Thymus (tissue), 11 donors: ENCODE measurements at regions not wholly inside any gene's neighbourhood (a gene's known extent, or its start where the extent isn't known, plus 50 kb on each side); places are given as distances from the start of the nearest gene placed in this dataset.

Experiments used
- DNase-seq, 9 donors: peaks; one replicate each; pipeline ENCODE4 v3.0.0-alpha.2; 2013; ENCODE audit warnings: low spot score in 9 of 9, low read depth in 6 of 9, missing footprints in 1 of 9
- H3K27ac ChIP-seq, 2 donors: one replicate each; pipeline ENCODE4 v1.5.1; 2013; ENCODE audit warnings: control low read depth in 1 of 2, low read depth in 1 of 2, low read length in 1 of 2, mild to moderate bottlenecking in 1 of 2, moderate library complexity in 1 of 2
- H3K27me3 ChIP-seq, 2 donors: one replicate each; pipeline ENCODE4 v1.5.1; 2013; ENCODE audit warnings: low read length in 1 of 2; ENCODE audit not compliant: control insufficient read depth in 2 of 2, insufficient read depth in 1 of 2
- H3K36me3 ChIP-seq, 2 donors: one replicate each; pipeline ENCODE4 v1.5.1; 2013; ENCODE audit warnings: low read length in 1 of 2, mild to moderate bottlenecking in 1 of 2, moderate library complexity in 1 of 2; ENCODE audit not compliant: control insufficient read depth in 2 of 2, insufficient read depth in 2 of 2
- H3K4me1 ChIP-seq, 2 donors: one replicate each; pipeline ENCODE4 v1.5.1; 2013; ENCODE audit warnings: low read length in 2 of 2; ENCODE audit not compliant: control insufficient read depth in 2 of 2, insufficient read depth in 2 of 2
- H3K4me3 ChIP-seq, 2 donors: one replicate each; pipeline ENCODE4 v1.5.1; 2013; ENCODE audit warnings: low read length in 2 of 2, control low read depth in 1 of 2, mild to moderate bottlenecking in 1 of 2
- H3K9me3 ChIP-seq, 2 donors: one replicate each; pipeline ENCODE4 v1.5.1; 2013; ENCODE audit warnings: low read length in 1 of 2, mild to moderate bottlenecking in 1 of 2; ENCODE audit not compliant: control insufficient read depth in 2 of 2, insufficient read depth in 1 of 2
- WGBS: extraction: QIAGEN DNeasy Blood & Tissue Kit; methylation state at CpG from one replicate; pipeline ENCODE4 v1.1.7; 2013; 5-methylcytosine and 5-hydroxymethylcytosine counted together
- donor health status: healthy.

DNA sequence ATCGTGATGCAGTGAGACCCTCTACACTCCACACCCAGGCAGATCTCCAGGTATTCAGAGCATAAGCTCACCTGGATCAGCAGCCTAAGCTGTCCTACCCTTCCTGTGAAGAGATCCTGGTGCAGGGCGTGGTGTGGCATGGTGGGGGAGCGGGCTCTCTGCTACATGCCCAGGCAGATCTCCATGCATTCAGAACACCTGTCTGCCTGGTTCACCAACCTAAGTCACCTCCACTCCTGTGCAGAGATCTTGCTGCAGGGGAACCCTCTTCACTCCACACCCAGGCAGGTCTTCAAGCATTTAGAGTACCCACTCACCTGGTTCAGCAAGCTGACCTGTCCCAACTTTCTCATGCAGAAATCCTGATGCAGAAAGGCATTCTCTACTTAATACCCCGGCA is 394.4 kb upstream of the SEMA3A start:
- H3K9me3 ChIP-seq, result no peaks in the 10 kb centered on the region
- H3K36me3 ChIP-seq, result no peaks in the 10 kb centered on the region
- no peak for DNase-seq
- no peaks in the 10 kb centered on the region for H3K4me1 ChIP-seq
- H3K27me3 ChIP-seq, result no peaks in the 10 kb centered on the region
- no peak overlapping the region for H3K4me3 ChIP-seq
- 93% methylated on average over 4 of the region's 4 CpGs for WGBS
- no peak overlapping the region for H3K27ac ChIP-seq

DNA sequence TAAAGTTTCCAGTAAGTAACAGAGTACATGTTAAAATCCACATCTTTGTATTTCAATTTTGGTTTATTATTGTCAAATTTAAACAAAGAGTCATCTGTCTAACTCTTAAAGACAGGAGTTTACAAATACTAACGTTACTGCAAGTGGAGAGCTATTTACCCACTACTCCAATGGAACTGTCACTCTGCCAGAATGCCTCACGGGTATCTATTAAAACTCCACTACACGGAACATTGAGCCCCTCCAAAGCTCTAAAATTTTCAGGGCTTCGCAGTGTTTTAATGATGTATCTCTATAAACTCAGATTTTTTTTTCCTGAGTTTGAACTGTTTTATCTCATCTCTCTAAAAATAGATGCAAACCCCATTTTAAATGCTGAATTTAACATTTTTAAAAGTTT is 388.7 kb upstream of the SEMA3A start:
- H3K27ac ChIP-seq, result no peak overlapping the region
- H3K36me3 ChIP-seq, result no peaks in the 10 kb centered on the region
- H3K27me3 ChIP-seq, result no peaks in the 10 kb centered on the region
- 92% methylated on average over 4 of the region's 4 CpGs for WGBS
- H3K4me3 ChIP-seq, result no peak overlapping the region
- DNase-seq, result no peak
- no peaks in the 10 kb centered on the region for H3K4me1 ChIP-seq
- H3K9me3 ChIP-seq, result no peaks in the 10 kb centered on the region

DNA sequence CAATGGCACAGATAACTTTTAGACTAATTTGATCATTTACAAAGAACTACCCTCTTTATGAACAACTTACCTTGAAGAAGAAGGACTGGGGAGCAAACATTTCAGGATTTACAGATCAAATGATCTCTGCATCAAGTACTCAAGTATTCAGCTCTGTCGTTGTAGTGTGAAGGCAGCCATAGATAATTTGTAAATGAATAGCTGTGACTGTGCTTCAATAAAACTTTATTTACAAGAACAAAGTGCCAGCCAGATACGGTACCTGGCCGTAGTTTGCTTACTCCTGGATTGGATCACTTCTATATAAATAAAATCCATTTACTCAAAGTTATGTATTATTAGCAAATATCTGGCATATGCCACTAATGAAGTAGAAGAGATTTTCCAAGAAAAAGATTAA is 388.2 kb upstream of the SEMA3A start:
- Histone ChIP-seq H3K4me1 (no peaks in the 10 kb centered on the region), H3K36me3 (no peaks in the 10 kb centered on the region), H3K4me3 (no peak overlapping the region), H3K9me3 (no peaks in the 10 kb centered on the region), H3K27me3 (no peaks in the 10 kb centered on the region), H3K27ac (no peak overlapping the region)
- DNase-seq, result no peak
- WGBS, result 93% methylated on average over 3 of the region's 3 CpGs

DNA sequence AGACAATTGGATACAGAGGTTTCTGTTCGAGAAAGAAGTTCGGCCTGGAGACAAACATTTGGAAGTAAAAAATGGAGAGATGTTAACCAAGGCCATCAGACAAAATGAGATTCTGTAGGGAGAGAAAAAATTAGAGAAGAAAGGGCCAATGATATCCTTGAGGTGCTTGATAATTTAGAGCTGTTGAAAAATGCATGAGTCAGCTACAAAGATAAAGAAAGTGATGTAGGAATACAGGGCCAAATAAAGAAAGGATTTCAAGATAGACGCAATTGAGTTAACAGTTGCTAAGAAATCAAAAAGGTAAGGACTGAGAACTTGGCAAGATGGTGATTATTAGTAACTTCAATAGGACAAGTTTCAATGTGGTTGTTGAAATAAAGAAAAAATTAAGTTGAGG is 384.2 kb upstream of the SEMA3A start:
- Histone ChIP-seq H3K4me3 (no peak overlapping the region), H3K4me1 (no peaks in the 10 kb centered on the region), H3K9me3 (no peaks in the 10 kb centered on the region), H3K36me3 (no peaks in the 10 kb centered on the region), H3K27me3 (no peaks in the 10 kb centered on the region), H3K27ac (no peak overlapping the region)
- DNase-seq, result no peak
- 99% methylated on average over 3 of the region's 3 CpGs for WGBS

DNA sequence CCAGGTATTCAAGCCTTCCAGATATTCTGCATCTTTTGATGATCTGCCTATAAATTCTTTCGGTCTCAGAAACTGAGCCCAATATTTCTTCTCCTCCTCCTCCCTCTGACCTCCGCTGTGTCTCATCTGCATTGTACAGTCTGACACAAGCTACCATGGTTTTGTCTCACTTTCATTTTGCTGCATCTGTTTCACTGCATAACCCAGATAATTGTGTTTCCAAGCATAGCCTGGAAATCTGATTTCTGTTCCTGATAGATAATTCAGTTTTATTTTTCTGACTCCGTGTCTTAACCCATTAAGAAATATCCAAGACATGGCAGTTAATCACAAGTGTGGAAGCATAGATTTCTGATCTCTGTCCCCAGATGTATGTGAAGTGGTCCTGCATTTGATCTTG is 374.2 kb upstream of the SEMA3A start:
- 92% methylated on average over 3 of the region's 3 CpGs for WGBS
- H3K9me3 ChIP-seq, result no peaks in the 10 kb centered on the region
- DNase-seq, result no peak
- no peaks in the 10 kb centered on the region for H3K27me3 ChIP-seq
- H3K27ac ChIP-seq, result no peak overlapping the region
- no peaks in the 10 kb centered on the region for H3K4me1 ChIP-seq
- no peak overlapping the region for H3K4me3 ChIP-seq
- H3K36me3 ChIP-seq, result no peaks in the 10 kb centered on the region

DNA sequence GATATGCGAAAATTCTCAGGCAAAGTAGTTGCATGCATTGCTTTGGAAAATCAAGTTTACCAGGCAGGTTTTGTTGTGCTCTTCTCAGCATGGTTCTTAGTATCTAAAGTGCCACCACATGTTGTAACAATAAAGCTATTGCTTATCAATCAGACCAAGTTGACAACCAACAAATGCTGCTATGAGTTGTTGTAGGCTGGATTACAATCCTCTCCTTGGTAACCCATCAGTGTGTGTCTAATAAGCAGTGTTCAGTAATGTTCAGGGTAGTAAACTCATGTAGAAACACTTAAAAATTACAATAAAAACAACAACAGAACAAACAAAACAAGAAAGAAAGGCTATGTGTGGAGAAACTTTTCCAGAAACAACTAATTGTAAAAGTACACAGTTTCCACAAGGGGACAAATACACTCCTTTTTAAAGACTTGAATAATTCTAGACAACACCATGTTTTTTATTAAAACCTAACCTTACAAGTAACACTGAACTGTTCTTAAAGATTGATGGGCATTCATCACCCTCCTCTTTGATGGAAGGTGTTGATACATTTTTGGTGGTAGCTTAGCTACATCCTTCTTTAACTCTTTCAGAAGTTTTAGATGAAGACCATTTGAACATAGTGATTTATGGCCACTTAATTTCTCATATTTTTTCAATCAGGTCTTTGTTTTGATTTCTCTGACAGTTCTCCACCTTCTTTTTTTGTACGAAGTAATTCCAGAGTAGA is 370.9 kb upstream of the SEMA3A start:
- Histone ChIP-seq H3K4me3 (no peak overlapping the region), H3K9me3 (no peaks in the 10 kb centered on the region), H3K27ac (no peak overlapping the region), H3K4me1 (no peaks in the 10 kb centered on the region), H3K36me3 (no peaks in the 10 kb centered on the region), H3K27me3 (no peaks in the 10 kb centered on the region)
- DNase-seq, result no peak
- WGBS, result 95% methylated on average over 2 of the region's 2 CpGs

DNA sequence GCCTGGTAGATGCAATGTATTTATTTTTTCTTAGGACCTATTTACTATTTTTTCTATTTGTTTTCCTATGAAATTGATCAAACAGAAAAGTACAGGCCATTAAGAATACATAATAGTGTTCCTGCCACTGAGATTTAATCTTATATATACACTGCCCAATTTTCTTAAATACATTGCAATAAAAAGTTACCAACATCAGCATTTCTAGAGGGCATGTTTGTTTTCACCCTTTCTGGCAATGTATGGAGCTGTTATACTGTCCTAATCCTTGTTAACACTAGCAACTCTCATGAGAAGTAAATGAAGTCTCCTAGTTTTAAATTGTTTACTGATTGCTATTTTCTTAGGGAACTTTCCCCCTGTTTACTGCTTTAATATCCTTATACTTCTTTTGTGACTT is 359.1 kb upstream of the SEMA3A start:
- Histone ChIP-seq H3K27me3 (no peaks in the 10 kb centered on the region), H3K4me1 (no peaks in the 10 kb centered on the region), H3K36me3 (no peaks in the 10 kb centered on the region), H3K27ac (no peak overlapping the region), H3K4me3 (no peak overlapping the region), H3K9me3 (no peaks in the 10 kb centered on the region)
- DNase-seq, result no peak

DNA sequence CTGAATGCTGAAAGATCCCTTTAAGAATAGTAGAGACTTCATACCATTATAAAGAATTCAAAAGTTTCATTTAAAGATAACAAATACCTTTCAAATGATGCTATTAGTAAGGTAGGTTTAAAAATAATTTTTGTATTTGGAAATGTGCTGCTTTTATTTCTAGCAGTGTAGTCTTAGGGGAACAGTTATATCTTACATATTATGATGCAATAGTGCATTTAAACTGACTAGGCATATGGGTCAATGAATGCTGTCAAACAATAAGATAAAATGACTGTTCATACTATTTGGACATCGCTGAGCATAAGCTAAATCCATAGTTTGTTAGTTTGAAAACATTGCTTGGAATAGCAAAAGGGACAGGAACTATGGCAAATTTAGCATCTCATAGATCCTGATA is 354.8 kb upstream of the SEMA3A start:
- no peaks in the 10 kb centered on the region for H3K36me3 ChIP-seq
- H3K9me3 ChIP-seq, result no peaks in the 10 kb centered on the region
- no peak overlapping the region for H3K27ac ChIP-seq
- no peaks in the 10 kb centered on the region for H3K4me1 ChIP-seq
- no peak overlapping the region for H3K4me3 ChIP-seq
- 0% methylated on average over 1 of the region's 1 CpG for WGBS
- no peak for DNase-seq
- no peaks in the 10 kb centered on the region for H3K27me3 ChIP-seq

DNA sequence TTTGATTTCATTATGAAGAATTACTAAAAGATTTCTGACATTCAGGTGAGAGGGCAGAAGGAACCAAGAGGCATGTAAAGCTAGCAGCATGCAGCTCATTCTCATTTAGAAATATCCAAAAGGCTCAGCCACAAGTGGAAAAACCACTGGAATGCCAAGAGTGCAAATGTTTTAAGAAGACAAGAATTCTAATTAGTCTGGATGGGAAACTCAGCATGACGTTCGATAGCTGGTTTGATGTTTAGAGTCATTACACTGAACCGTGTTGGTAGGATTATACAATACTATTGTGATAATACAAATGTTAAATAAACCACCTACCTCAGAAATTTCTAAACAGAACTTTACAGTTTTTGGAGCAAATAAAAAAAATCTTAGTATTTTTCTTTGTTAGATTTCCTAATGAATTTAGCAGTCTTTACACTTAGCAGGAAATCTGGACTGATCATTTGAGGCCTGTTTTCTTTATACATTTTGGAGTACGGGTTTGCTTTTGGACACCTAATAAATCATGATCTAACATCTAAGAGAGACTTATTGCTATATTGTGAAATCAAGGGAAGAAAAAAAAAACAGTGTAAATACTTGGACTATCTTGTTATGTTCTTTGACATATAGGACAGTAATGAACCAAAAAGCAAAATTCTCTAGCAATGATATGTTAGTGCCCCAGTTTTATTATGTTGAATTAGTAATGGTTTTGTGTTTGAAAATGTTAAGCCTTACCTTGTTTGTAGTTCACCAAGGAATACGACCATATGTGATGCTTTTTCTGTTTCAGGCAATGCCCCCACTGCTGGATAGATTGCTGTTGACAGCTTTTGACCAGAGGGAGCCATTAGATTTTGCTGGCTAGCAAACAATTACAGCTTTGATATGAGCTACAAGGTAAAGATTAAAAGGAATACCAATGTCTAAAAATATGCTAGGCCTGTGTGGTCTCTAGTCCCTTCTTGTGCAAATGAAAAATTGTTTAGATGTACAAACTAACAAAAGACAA is 354.1 kb upstream of the SEMA3A start:
- H3K36me3 ChIP-seq, result no peaks in the 10 kb centered on the region
- no peaks in the 10 kb centered on the region for H3K27me3 ChIP-seq
- no peak for DNase-seq
- WGBS, result 81% methylated on average over 5 of the region's 5 CpGs
- no peaks in the 10 kb centered on the region for H3K9me3 ChIP-seq
- no peak overlapping the region for H3K4me3 ChIP-seq
- no peak overlapping the region for H3K27ac ChIP-seq
- no peaks in the 10 kb centered on the region for H3K4me1 ChIP-seq
